Colonic mucosa (tissue), 4 donors: ENCODE measurements at regions not wholly inside any gene's neighbourhood (a gene's known extent, or its start where the extent isn't known, plus 50 kb on each side); places are given as distances from the start of the nearest gene placed in this dataset.

Experiments used
- DNase-seq: peaks from one replicate; pipeline ENCODE4 v3.0.0-alpha.2; 2020
- H3K27ac ChIP-seq: fragments of 200-600 bp; one replicate; pipeline ENCODE4 v1.8.0; 2021
- H3K27me3 ChIP-seq: fragments of 200-600 bp; one replicate; pipeline ENCODE4 v1.8.0; 2021
- H3K36me3 ChIP-seq: fragments of 200-600 bp; one replicate; pipeline ENCODE4 v1.8.0; 2021
- H3K4me1 ChIP-seq: fragments of 200-600 bp; one replicate; pipeline ENCODE4 v1.8.0; 2021; ENCODE audit warnings: mild to moderate bottlenecking
- H3K4me3 ChIP-seq: fragments of 200-600 bp; one replicate; pipeline ENCODE4 v1.8.0; 2021
- H3K9ac ChIP-seq, 2 donors: one replicate each; pipeline ENCODE4 v1.7.0; 2013; ENCODE audit warnings: control low read depth in 2 of 2, low read depth in 2 of 2, low read length in 2 of 2
- H3K9me3 ChIP-seq: fragments of 200-600 bp; one replicate; pipeline ENCODE4 v1.8.0; 2021
- intact Hi-C: fragments of 100-400 bp; cut with DNase I; formaldehyde crosslinking; loops from one replicate; pipeline ENCODE4 v1.14.1; 2022
- TF ChIP-seq, protein P1 (sequence below): fragments of 200-600 bp; IDR thresholded peaks from one replicate; pipeline ENCODE4 v1.8.0; 2022; ENCODE audit warnings: antibody characterized with exemption, mild to moderate bottlenecking
- donor health status: healthy.
- donor health status: DM: no; HTN: no; CAD: no.
- donor health status: DM: no; HTN: no; CAD: no.

DNA sequence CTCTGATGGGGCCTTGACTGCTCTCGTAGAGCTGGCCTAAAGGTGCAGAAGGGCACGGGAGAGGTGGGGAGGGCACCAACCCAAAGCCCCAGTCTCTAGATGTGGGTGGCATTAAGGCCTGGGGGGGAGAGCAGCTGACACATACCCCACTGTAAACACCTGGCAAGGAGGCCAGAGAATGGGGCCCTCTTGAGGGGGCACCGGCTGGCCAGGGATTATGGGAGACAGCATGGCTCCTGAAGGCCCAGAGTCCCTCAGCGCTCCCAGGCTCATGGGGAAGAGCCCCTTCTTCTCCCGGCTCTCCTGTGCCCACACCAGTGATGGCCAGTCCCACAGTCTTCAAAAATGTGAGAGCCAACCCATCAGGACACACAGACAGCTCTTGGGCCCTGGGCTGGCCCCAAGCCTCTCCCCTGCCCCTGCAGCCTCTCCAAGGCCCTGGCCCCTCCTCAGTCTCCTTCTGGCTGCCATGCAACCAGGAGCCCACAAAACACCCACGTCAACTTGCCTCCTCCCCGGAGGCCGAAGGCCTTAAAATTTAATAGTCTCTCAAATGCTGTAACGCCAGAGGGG, 58.2 kb upstream of the FOXP4 start:
- TF ChIP-seq, protein P1, sequence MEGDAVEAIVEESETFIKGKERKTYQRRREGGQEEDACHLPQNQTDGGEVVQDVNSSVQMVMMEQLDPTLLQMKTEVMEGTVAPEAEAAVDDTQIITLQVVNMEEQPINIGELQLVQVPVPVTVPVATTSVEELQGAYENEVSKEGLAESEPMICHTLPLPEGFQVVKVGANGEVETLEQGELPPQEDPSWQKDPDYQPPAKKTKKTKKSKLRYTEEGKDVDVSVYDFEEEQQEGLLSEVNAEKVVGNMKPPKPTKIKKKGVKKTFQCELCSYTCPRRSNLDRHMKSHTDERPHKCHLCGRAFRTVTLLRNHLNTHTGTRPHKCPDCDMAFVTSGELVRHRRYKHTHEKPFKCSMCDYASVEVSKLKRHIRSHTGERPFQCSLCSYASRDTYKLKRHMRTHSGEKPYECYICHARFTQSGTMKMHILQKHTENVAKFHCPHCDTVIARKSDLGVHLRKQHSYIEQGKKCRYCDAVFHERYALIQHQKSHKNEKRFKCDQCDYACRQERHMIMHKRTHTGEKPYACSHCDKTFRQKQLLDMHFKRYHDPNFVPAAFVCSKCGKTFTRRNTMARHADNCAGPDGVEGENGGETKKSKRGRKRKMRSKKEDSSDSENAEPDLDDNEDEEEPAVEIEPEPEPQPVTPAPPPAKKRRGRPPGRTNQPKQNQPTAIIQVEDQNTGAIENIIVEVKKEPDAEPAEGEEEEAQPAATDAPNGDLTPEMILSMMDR, result no peak
- no peaks in the 10 kb centered on the region for H3K27me3 ChIP-seq
- H3K4me3 ChIP-seq, result no peak overlapping the region
- no peak overlapping the region for H3K27ac ChIP-seq
- H3K9ac ChIP-seq, result no peak overlapping the region
- intact Hi-C loops, result no loop called here
- H3K36me3 ChIP-seq, result no peaks in the 10 kb centered on the region
- no peaks in the 10 kb centered on the region for H3K9me3 ChIP-seq
- H3K4me1 ChIP-seq, result no peaks in the 10 kb centered on the region
- no peak for DNase-seq

DNA sequence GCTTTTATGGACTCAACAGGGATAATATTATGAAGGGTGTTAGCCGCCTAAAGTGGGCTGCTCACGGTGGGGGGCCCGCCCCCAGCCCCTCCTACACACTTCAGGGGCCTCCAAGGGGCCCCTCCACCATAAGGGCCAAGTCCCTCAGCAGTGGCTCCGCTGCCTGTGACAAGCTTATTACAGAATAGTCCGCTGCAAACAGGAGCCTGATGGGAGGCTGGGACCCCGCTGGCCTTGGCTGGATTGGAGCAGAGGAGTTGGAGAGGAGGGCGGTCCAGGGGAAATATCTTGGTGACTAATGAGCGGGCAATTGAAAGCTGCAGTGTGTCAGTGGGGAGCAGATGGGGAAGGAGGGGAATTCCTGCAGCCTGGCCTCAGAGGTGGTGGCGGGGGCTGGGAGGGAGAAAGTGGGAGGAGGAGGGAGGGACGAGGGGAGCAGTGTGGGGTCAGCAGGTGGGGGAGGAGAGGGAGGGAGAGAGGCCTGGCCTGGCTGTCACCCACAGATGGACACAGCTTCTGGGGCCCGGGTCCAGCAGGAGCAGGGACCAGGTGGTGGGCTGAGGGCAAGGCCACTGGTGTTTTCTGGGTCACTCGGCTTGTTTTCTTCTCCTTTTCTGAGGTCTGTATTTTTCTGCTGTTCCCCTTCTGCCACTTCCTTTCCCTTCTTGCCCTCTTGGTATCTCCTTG, 57.6 kb upstream of the FOXP4 start:
- DNase-seq, result no peak
- no peaks in the 10 kb centered on the region for H3K27me3 ChIP-seq
- H3K36me3 ChIP-seq, result no peaks in the 10 kb centered on the region
- TF ChIP-seq, protein P1, result no peak
- H3K4me3 ChIP-seq, result no peak overlapping the region
- H3K9me3 ChIP-seq, result no peaks in the 10 kb centered on the region
- no peak overlapping the region for H3K27ac ChIP-seq
- no peak overlapping the region for H3K9ac ChIP-seq
- intact Hi-C loops, result no loop called here
- no peaks in the 10 kb centered on the region for H3K4me1 ChIP-seq

DNA sequence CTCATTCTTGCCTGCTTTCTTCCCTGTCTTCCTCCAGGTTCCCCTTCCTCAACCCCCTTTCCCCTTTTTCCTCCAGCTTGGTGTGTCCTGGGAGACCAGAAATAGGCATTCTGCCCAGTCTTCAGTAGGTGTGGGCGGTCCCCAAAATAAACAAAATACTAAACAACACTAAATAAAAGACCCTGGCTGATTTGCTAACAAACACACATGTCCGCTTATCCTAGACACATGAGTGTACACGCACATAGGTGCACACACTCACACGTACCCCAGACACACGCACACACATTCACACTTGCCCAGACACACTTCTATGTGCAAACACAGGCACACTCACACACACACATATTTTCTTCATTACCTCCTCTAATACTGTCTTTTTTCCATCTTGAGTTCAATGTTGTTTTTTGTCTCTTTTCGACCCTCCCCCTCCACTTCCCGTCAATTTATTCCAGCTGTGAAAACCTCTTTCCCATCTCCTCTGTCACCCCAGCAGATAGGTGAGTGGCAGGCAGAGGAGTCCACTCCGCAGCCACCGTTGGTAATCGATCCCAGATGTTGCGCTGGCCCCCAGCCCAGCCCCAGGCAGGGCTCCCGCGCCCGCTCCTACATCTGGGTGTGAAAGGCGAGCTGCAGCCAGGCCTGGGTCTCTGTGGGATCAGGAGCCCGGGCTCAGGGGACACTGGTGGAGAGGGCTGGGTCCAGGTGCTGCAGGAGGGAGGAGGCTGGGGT, 56.9 kb upstream of the FOXP4 start:
- no peak overlapping the region for H3K27ac ChIP-seq
- TF ChIP-seq, protein P1, result no peak
- H3K36me3 ChIP-seq, result no peaks in the 10 kb centered on the region
- no peaks in the 10 kb centered on the region for H3K4me1 ChIP-seq
- H3K27me3 ChIP-seq, result no peaks in the 10 kb centered on the region
- H3K9me3 ChIP-seq, result no peaks in the 10 kb centered on the region
- no peak for DNase-seq
- no peak overlapping the region for H3K9ac ChIP-seq
- intact Hi-C loops, result no loop called here
- no peak overlapping the region for H3K4me3 ChIP-seq

DNA sequence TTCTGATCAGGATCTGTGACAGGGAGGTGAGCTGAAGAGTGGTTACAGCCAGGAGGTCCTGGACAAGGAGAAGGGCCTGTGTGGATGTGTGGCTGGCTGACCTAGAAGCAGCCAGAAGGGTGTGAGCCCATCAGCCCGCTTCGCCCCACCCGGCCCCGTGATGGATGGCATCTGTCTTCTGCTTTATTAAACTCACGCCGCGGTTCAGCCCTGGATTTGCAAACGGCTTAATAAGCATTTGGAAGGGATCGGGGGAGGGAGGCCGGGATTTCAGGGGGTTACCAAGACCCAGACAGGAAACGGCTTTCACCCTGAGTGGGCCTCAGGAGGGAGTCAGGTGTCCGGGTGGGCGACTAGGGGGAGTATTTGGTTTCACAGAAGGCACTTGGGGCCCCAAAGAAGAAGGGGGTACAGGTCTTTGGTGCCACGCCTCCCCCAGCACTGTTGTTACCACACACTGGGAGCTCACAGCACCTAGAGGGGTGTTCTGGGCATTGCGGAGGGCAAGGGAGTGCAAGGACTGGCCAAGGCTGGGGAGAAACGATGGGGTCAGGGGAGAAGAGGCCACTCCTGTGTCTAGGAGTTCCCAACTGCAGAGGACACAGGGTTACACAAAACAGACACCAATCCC, 53.8 kb upstream of the FOXP4 start:
- Histone ChIP-seq H3K9me3 (no peaks in the 10 kb centered on the region), H3K9ac (no peak overlapping the region)
- DNase-seq, result no peak

More for the DNA sequence above, 53.8 kb upstream of the FOXP4 start:
- intact Hi-C loops, result no loop called here
- H3K4me1 ChIP-seq, result no peaks in the 10 kb centered on the region
- no peak overlapping the region for H3K4me3 ChIP-seq
- no peaks in the 10 kb centered on the region for H3K36me3 ChIP-seq
- TF ChIP-seq, protein P1, result no peak
- no peak overlapping the region for H3K27ac ChIP-seq
- no peaks in the 10 kb centered on the region for H3K27me3 ChIP-seq
